Activated naive CD4-positive, alpha-beta T cell treated with anti-CD3 and anti-CD28 coated beads, Interleukin-2, amount 50 U/mL, for 24 hours (primary cell): ENCODE measurements at regions not wholly inside any gene's neighbourhood (a gene's known extent, or its start where the extent isn't known, plus 50 kb on each side); places are given as distances from the start of the nearest gene placed in this dataset.
"Not testable (repeated sequence)": the region's sequence is repeated elsewhere in the genome, so short reads cannot be mapped to it uniquely, and the experiment has no call there.

ENCODE experiments used
- H3K27ac Mint-ChIP-seq: one replicate; pipeline ENCODE4 v1.8.0; 2021; ENCODE audit warnings: mild to moderate bottlenecking, mixed read lengths
- H3K27me3 Mint-ChIP-seq: one replicate; pipeline ENCODE4 v1.8.0; 2021; ENCODE audit warnings: mixed read lengths
- H3K36me3 Mint-ChIP-seq: one replicate; pipeline ENCODE4 v1.8.0; 2021; ENCODE audit warnings: mixed read lengths
- H3K4me1 Mint-ChIP-seq: one replicate; pipeline ENCODE4 v1.8.0; 2021; ENCODE audit warnings: mixed read lengths
- H3K4me3 Mint-ChIP-seq: one replicate; pipeline ENCODE4 v1.8.0; 2021; ENCODE audit warnings: mild to moderate bottlenecking, mixed read lengths
- H3K9me3 Mint-ChIP-seq: one replicate; pipeline ENCODE4 v1.8.0; 2021; ENCODE audit warnings: mixed read lengths

DNA sequence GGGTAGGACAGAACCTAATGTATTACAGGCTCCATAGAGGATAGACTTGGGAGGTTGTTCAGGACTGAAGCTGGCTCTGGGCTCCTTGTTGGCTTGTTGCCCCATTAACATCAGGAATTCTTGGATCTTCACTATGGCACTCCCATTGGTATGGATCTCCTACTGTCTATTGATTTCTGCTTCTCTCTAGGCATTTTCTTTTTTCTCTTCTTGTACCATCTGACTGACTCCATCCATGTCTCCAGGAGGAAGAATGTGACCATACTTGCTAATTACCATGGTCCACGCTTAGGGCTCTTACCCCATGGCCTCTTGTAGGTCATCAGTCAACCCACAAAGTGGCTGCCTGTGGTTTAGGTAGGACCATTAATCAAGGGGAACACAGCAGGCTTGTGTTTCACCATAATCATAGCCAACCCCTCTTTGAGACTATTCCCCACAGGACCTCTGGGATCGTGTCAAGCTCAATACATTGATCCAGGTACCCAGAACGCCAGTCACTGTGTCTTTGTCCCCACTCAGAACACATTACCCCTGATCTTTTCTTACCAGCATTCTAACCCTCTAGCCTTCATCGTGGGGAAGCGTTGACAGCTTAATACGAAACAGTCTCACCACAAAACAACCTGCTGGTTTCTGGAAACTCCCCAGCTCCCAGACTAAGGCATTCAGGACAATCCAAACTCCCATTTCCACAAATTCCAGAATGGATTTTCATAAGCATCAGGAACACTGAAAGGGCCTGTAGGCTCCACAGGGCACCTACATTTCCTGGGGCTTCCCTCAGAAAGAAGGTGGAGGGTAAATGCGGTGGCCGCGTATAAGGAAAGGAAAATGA is 97.1 kb downstream of the ETS2 start:
- H3K4me1 Mint-ChIP-seq: no peaks in the 10 kb centered on the region
- H3K36me3 Mint-ChIP-seq: no peaks in the 10 kb centered on the region
- H3K9me3 Mint-ChIP-seq: no peaks in the 10 kb centered on the region
- no peak overlapping the region for H3K4me3 Mint-ChIP-seq
- H3K27ac Mint-ChIP-seq: no peak overlapping the region
- H3K27me3 Mint-ChIP-seq: no peaks in the 10 kb centered on the region

DNA sequence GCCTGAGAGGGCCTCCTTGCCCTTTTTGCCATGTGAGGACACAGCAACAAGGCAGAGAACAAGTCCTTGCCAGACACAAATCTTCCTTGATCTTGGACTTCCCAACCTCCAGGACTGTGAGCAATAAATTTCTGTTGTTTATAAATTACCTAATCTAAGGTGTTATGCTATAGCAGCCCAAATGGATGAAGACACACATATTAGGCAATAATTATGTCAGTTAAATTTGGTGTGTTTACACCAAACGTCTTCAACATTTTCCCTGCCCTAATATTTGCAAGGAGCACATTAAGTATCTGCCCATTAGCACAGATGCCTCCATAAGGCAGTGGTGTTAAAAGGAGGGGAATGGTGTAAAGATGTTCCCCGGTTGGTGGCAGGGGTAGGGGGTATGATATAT is 94.8 kb downstream of the ETS2 start:
- peaks cover 3% of the 10 kb centered on the region for H3K27me3 Mint-ChIP-seq
- H3K4me1 Mint-ChIP-seq: no peaks in the 10 kb centered on the region
- no peak overlapping the region for H3K4me3 Mint-ChIP-seq
- no peaks in the 10 kb centered on the region for H3K9me3 Mint-ChIP-seq
- H3K36me3 Mint-ChIP-seq: no peaks in the 10 kb centered on the region
- H3K27ac Mint-ChIP-seq: no peak overlapping the region

DNA sequence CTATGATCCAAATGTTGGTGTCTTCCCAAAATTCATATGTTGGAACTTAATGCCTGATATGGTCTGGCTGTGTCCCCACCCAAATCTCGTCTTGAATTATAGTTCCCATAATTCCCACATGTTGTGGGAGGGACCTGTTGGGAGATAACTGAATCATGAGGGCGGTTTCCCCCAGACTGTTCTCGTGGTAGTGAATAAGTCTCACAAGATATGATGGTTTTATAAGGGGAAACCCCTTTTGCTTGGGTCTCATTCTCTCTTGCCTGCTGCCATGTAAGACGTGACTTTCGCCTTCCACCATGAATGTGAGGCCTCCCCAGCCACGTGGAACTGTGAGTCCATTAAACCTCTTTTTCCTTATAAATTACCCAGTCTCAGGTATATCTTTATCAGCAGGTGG is 94.3 kb downstream of the ETS2 start:
- H3K4me3 Mint-ChIP-seq, H3K4me1 Mint-ChIP-seq, H3K27ac Mint-ChIP-seq, H3K36me3 Mint-ChIP-seq, H3K27me3 Mint-ChIP-seq, H3K9me3 Mint-ChIP-seq: not testable (repeated sequence)

DNA sequence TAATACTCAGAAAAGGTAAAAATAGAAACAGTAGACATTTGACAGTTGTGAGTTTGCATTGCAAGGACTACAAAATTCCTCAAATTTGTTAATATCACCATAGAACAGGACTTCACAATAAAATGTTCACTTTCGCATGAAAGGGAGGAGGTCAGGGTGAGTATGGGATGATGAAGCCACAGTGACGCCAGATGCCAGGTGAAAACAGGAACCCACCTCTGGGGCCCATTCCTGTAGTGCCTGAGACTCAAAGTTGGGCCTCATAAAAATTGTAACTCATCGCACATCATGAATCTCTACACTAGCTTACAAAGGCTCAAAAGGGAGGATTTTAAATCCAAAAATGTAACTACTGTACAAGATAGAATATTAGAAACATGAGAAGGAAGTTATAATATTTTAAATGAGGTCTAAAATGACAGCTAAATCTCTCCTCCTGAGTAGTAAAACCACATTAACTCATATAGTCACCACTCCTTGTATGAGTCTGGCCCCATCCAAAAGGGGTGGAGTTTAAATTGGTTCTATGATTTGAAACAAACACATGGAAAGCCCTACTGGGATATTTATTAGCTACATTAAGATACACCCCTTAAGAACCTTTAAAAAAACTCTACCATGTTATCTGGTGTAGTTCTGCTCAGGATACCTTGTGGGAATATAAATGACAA is 93.7 kb downstream of the ETS2 start:
- no peaks in the 10 kb centered on the region for H3K9me3 Mint-ChIP-seq
- peaks cover 3% of the 10 kb centered on the region for H3K27me3 Mint-ChIP-seq
- no peaks in the 10 kb centered on the region for H3K4me1 Mint-ChIP-seq
- H3K36me3 Mint-ChIP-seq: no peaks in the 10 kb centered on the region
- H3K27ac Mint-ChIP-seq: no peak overlapping the region
- no peak overlapping the region for H3K4me3 Mint-ChIP-seq

DNA sequence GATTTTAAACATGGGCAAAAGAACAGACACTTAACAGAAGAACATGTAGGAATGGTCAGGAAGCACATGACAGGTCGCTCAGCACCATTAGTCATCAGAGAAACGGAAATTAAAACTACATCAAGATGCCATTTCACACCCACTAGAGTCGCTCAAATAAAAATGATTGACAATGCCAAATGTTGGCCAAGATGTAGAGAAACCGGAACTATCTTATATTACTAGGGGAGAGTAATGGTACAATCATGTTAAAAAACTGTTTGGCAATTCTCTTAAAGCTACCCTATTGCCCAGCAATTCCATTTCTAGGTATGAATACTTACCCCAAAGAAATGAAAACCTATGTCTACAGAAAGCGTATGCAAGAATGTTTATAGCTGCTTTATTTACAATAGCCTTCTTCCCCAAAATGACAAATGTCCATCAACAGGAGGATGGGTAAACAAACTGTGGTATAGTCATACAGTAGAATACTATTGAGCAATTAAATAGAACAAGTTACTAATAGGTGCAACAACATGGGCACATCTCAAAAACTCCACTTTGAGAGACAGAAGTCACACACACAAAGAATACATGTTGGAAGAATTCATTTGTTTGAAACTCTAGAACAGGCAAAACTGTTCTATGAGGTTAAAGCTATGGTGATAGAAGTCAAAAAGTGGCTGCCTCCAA is 92.8 kb downstream of the ETS2 start:
- no peak overlapping the region for H3K27ac Mint-ChIP-seq
- H3K4me3 Mint-ChIP-seq: no peak overlapping the region
- no peaks in the 10 kb centered on the region for H3K36me3 Mint-ChIP-seq
- H3K9me3 Mint-ChIP-seq: no peaks in the 10 kb centered on the region
- H3K4me1 Mint-ChIP-seq: no peaks in the 10 kb centered on the region
- H3K27me3 Mint-ChIP-seq: peaks cover 4% of the 10 kb centered on the region

DNA sequence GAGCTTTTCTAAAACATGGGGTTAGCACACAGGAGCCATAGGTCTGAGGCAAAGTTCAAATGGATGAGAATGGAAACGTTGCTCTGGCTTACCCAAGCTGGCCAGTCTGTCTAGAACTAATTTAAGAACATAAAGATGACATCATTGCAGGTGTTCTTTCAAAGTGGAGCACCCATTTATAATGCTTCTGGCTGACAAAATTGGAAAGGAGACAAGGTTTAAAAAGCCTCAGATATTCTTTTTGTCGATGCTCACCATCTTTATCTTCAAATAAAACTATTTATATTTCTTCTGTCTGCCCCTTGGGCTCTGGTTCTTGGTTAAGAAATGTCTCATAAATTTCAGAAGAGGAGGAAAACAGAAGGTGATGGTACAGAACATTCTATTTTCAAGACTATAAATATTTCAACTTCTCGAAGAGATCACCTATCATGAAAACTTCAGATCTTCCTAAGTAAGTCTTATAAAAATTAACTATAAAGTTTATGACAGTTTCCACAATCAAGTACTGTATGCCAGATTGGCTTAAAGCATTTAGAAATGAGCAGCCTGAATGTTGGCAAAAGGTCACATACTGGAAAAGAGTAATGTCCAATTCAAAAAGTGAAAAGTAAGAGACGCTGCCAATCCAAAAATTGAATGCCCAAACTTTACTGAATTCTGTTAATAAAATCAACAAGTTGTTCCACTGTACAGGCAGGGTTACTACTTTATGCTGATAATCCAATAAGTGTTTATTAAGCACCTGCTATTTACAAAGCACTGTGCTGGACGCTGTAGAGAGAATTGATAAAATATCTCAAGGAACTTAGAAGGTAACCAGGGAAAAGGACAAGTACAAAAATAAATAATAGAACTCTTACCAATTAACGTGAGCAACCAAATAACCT is 92.0 kb downstream of the ETS2 start:
- H3K9me3 Mint-ChIP-seq: no peaks in the 10 kb centered on the region
- no peaks in the 10 kb centered on the region for H3K4me1 Mint-ChIP-seq
- no peak overlapping the region for H3K27ac Mint-ChIP-seq
- no peak overlapping the region for H3K4me3 Mint-ChIP-seq
- H3K36me3 Mint-ChIP-seq: no peaks in the 10 kb centered on the region
- peaks cover 7% of the 10 kb centered on the region for H3K27me3 Mint-ChIP-seq

DNA sequence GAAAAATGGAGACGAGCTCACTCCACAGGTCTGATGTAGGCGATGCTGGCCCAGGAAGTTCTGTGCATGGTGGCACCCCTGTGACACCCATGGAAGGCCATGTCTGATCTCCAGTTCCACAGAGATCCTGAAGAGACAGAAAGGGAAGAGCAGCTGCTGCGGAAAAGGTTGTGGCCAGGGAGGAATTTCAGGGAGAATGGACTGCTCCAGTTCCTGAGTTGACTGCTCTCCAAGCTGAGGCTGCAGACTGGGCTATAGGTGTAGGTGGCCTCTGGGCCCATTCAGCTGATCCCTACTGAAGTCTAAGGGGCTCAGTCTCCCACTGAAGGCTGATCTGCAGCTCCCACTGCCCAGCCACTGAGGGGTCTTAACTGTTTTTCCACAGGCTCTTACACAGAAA is 89.2 kb downstream of the ETS2 start:
- Mint-ChIP-seq H3K36me3 (no peaks in the 10 kb centered on the region), H3K27me3 (peaks cover 17% of the 10 kb centered on the region), H3K4me1 (no peaks in the 10 kb centered on the region), H3K27ac (no peak overlapping the region), H3K9me3 (no peaks in the 10 kb centered on the region), H3K4me3 (no peak overlapping the region)

DNA sequence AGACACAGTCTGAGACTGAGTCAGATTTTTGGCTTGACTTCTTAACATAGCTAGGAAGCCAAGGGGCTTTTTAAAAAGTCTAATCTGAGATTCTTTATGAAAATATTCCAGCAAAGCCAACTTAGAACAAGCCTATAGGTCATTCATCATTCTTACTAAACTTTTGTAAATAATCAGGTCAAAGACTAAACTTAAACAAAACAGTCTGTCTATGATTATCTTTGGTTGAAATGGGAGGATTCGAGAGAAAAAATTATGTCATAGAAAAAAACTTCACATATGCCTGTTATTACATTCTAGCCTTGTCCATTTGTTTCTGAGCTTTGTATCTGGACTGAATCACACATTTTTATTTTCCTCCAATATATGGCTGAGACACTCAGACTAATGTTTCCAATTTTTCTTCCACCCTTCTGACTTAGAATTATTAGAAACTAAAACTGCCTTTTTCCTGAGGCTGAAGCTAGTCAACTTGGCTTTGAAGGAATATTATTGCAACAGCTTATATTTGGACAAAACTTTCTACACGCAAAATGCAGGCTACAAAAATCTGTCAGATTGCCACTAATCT is 83.3 kb downstream of the ETS2 start:
- Mint-ChIP-seq H3K27me3 (peaks cover 20% of the 10 kb centered on the region), H3K4me1 (no peaks in the 10 kb centered on the region), H3K4me3 (no peak overlapping the region), H3K27ac (no peak overlapping the region), H3K36me3 (peaks cover 5% of the 10 kb centered on the region), H3K9me3 (peaks cover under 1% of the 10 kb centered on the region)

DNA sequence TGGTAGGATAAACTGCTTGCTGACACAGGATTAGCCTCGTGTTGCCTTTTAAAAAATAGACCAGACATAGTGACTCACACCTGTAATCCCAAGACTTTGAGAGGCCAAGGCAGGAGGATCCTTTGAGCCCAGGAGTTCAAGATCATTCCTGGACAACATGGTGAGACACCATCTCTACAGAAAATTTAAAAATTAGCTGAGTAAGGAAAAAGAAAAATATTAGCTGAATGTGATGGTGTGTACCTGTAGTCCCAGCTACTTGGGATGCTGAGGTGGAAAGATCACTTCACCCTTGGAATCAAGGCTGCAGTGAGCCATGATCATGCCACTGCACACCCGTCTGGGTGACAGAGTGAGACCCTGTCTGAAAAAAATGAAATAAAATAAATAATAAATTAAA is 82.0 kb downstream of the ETS2 start:
- Mint-ChIP-seq H3K27me3 (peaks cover 24% of the 10 kb centered on the region), H3K9me3 (peaks cover 10% of the 10 kb centered on the region), H3K36me3 (peaks cover 6% of the 10 kb centered on the region), H3K27ac (no peak overlapping the region), H3K4me3 (no peak overlapping the region), H3K4me1 (no peaks in the 10 kb centered on the region)

DNA sequence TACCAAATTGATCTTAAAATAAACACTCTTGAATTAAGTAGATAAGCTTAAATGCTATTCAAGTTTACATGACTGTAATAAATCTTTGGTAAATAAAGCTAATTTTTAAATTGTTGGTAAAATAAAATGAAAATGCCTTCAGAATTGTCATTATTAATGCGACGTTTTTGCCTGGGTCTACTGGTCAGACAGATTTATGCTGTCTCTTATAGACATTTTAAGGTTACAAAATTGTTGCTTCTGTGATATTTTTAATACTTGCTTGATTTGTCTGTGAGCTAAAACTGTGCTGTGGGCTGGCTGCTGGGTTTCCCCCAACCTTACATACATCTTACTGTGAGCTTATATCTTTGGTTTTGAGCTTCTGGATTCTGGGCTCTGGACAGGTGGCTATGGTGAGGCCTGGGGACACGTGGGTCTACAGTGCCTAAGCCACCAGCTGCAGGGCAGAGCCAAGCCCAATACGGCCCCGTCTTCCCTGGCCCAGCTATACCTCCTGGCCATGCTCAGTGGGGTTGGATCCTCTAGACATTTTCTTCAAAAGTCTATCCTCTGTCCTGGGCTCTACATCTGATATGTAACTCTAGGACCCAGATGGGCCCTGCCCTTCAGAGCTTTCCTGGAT is 81.4 kb downstream of the ETS2 start:
- peaks cover 6% of the 10 kb centered on the region for H3K36me3 Mint-ChIP-seq
- peaks cover 10% of the 10 kb centered on the region for H3K9me3 Mint-ChIP-seq
- no peaks in the 10 kb centered on the region for H3K4me1 Mint-ChIP-seq
- H3K27me3 Mint-ChIP-seq: peaks cover 24% of the 10 kb centered on the region
- H3K27ac Mint-ChIP-seq: no peak overlapping the region
- H3K4me3 Mint-ChIP-seq: no peak overlapping the region

DNA sequence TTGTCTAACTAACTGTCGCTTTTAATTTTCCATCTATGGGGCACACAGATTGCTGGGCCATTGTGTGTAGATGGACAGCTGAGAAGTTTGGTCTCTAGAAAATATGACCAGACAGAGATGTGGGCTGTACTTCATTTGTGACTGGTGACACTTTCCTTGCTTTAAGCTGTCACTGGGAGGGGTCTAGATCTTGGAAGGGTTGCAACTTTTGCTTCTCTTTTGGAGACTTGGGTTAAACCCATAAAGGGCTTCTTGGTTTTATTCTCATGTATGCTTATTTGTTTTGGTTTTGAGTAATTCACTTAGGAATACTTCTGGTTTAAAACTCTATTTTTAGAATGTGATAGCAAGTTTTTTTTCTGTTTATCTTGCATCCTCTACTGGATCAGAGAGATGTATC is 80.2 kb downstream of the ETS2 start:
- peaks cover 14% of the 10 kb centered on the region for H3K9me3 Mint-ChIP-seq
- no peak overlapping the region for H3K27ac Mint-ChIP-seq
- peaks cover 6% of the 10 kb centered on the region for H3K36me3 Mint-ChIP-seq
- no peak overlapping the region for H3K4me3 Mint-ChIP-seq
- peaks cover 17% of the 10 kb centered on the region for H3K27me3 Mint-ChIP-seq
- no peaks in the 10 kb centered on the region for H3K4me1 Mint-ChIP-seq

DNA sequence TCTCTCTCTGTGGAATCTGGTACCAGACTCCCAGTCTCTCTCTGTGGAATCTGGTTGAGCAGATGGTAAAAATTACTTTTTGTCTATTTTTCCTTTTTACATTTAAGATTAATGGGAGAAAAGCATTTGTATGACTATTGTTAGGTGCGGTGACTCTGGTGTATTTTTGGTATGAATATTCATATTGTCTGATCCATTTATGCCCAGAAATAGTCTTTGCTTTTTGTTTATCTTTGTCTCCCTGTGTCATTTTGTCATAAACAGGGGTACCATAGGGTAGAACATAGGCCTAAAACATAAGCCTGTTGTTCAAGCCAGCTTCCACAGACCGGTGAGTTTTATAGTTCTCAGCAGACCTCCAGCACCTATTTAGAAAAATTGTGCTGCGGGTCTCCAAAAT is 78.7 kb downstream of the ETS2 start:
- Mint-ChIP-seq H3K27ac (no peak overlapping the region), H3K27me3 (peaks cover 11% of the 10 kb centered on the region), H3K4me3 (no peak overlapping the region), H3K4me1 (no peaks in the 10 kb centered on the region), H3K9me3 (peaks cover 15% of the 10 kb centered on the region), H3K36me3 (peaks cover 6% of the 10 kb centered on the region)

DNA sequence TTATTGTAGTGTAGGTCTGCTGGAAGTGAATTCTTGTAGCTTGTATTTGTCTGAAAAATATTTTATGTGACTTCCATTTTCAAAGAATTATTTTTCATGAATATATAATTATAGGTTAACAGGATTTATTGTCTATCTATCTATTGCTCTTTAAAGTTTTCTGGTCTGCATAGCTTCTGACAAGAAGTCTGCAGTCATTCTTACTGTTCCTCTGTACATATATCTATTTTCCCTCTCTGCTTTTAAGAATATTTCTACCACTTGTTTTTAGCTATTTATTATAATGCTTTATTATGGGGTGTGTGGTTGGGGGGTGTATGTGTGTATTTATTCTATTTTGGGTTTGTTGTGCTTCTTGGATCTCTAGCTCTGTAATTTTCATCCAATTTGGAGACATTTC is 77.4 kb downstream of the ETS2 start:
- H3K27ac Mint-ChIP-seq: no peak overlapping the region
- no peaks in the 10 kb centered on the region for H3K4me1 Mint-ChIP-seq
- no peak overlapping the region for H3K4me3 Mint-ChIP-seq
- H3K9me3 Mint-ChIP-seq: peaks cover 21% of the 10 kb centered on the region
- peaks cover 10% of the 10 kb centered on the region for H3K27me3 Mint-ChIP-seq
- H3K36me3 Mint-ChIP-seq: peaks cover 5% of the 10 kb centered on the region

DNA sequence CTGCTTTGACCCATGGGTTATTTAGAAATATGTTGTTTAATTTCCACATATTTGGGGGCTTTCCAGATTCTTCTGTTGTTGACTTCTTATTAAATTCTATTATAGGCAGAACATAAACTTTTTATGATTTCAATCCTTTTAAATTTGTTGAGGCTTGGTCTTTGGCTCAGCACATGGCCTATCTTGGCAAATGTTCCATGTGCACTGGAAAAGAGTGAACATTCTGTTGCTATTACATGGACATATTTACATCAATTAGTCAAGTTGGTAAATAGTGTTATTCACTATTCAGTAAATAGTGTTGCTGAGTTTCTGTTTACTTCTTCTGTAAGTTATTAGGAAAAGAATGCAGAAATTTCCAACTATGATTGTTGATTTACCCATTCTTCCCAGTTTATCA is 75.4 kb downstream of the ETS2 start:
- Mint-ChIP-seq H3K4me1 (no peaks in the 10 kb centered on the region), H3K4me3 (no peak overlapping the region), H3K9me3 (peaks cover 21% of the 10 kb centered on the region), H3K36me3 (peaks cover 1% of the 10 kb centered on the region), H3K27ac (no peak overlapping the region), H3K27me3 (peaks cover 8% of the 10 kb centered on the region)

DNA sequence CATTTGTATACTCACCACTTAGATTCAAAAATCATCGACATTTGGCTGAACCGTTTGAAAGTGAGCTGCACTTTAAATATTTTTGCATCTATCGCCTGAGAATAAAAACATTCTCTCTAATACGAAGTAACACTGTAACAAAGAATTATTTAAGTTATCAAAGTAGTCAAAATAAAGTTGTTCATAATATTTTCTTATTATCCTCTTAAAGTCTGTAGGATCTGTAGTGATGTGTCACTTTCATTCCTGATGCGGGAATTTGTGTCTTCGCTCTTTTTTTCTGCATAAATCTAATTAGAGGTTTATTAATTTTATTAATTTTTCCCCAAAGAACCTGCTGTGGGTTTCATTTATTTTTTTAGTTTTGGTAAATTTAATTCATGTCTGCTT is 74.8 kb downstream of the ETS2 start:
- H3K4me1 Mint-ChIP-seq: no peaks in the 10 kb centered on the region
- H3K4me3 Mint-ChIP-seq: no peak overlapping the region
- H3K27ac Mint-ChIP-seq: no peak overlapping the region
- peaks cover 1% of the 10 kb centered on the region for H3K36me3 Mint-ChIP-seq
- peaks cover 21% of the 10 kb centered on the region for H3K9me3 Mint-ChIP-seq
- H3K27me3 Mint-ChIP-seq: peaks cover 8% of the 10 kb centered on the region
